ENCODE measurements at regions not wholly inside any gene's neighbourhood (a gene's known extent, or its start where the extent isn't known, plus 50 kb on each side); places are given as distances from the start of the nearest gene placed in this dataset.

- H3K27ac ChIP-seq: no peak overlapping the region
- no peak for FAIRE-seq
- H3K4me3 ChIP-seq: no peak overlapping the region
- no peak for TF ChIP-seq CTCF (IDR thresholded peaks at IDR 0.05)
- intact Hi-C loops (cut with DNase I): no loop called here
- H3K36me3 ChIP-seq: no peaks in the 10 kb centered on the region
- ATAC-seq: no peak
- WGBS, 2 donors: 72 to 87% methylated on average over 3 of the region's 3 CpGs
- H3K4me1 ChIP-seq: no peaks in the 10 kb centered on the region
- no peaks in the 10 kb centered on the region for H3K27me3 ChIP-seq
- no peak for DNase-seq
- no peaks in the 10 kb centered on the region for H3K9me3 ChIP-seq
Measured at GRCh38 chr5:23001120-23001519, 148.0 kb upstream of the CDH12 start.

- no peaks in the 10 kb centered on the region for H3K4me1 ChIP-seq
- no peaks in the 10 kb centered on the region for H3K9me3 ChIP-seq
- no peak overlapping the region for H3K4me3 ChIP-seq
- FAIRE-seq: no peak
- H3K36me3 ChIP-seq: no peaks in the 10 kb centered on the region
- TF ChIP-seq CTCF (IDR thresholded peaks at IDR 0.05): no peak
- WGBS, 2 donors: 19 to 20% methylated on average over 1 of the region's 1 CpG
- no peaks in the 10 kb centered on the region for H3K27me3 ChIP-seq
- DNase-seq: no peak
- no peak for ATAC-seq
- intact Hi-C loops (cut with DNase I): no loop called here
- H3K27ac ChIP-seq: no peak overlapping the region
Measured at GRCh38 chr5:22998774-22999173, 145.6 kb upstream of the CDH12 start.

- Histone ChIP-seq H3K36me3 (no peaks in the 10 kb centered on the region), H3K4me1 (no peaks in the 10 kb centered on the region), H3K27me3 (no peaks in the 10 kb centered on the region), H3K9me3 (no peaks in the 10 kb centered on the region), H3K27ac (no peak overlapping the region), H3K4me3 (no peak overlapping the region)
- ATAC-seq (no peak), DNase-seq (no peak), FAIRE-seq (no peak)
- no peak for TF ChIP-seq CTCF (IDR thresholded peaks at IDR 0.05)
- intact Hi-C loops (cut with DNase I): no loop called here
Measured at GRCh38 chr5:22998362-22998761, 145.2 kb upstream of the CDH12 start.

- intact Hi-C loops (cut with DNase I): no loop called here
- no peak overlapping the region for H3K4me3 ChIP-seq
- DNase-seq (no peak), ATAC-seq (no peak), FAIRE-seq (no peak)
- H3K9me3 ChIP-seq: no peaks in the 10 kb centered on the region
- 60 to 74% methylated on average over 6 of the region's 6 CpGs for WGBS, 2 donors
- H3K27me3 ChIP-seq: no peaks in the 10 kb centered on the region
- TF ChIP-seq CTCF (IDR thresholded peaks at IDR 0.05): no peak
- no peaks in the 10 kb centered on the region for H3K36me3 ChIP-seq
- no peak overlapping the region for H3K27ac ChIP-seq
- no peaks in the 10 kb centered on the region for H3K4me1 ChIP-seq
Measured at GRCh38 chr5:22988937-22989336, 135.8 kb upstream of the CDH12 start.

- no peak for TF ChIP-seq CTCF (IDR thresholded peaks at IDR 0.05)
- no peaks in the 10 kb centered on the region for H3K9me3 ChIP-seq
- intact Hi-C loops (cut with DNase I): no loop called here
- H3K27ac ChIP-seq: no peak overlapping the region
- no peaks in the 10 kb centered on the region for H3K27me3 ChIP-seq
- FAIRE-seq (no peak), ATAC-seq (no peak), DNase-seq (no peak)
- no peaks in the 10 kb centered on the region for H3K36me3 ChIP-seq
- no peak overlapping the region for H3K4me3 ChIP-seq
- H3K4me1 ChIP-seq: no peaks in the 10 kb centered on the region
Measured at GRCh38 chr5:22986281-22986680, 133.1 kb upstream of the CDH12 start.

Data from pancreas (tissue), 10 donors.